Panc1 (cell line): ENCODE measurements at regions not wholly inside any gene's neighbourhood (a gene's known extent, or its start where the extent isn't known, plus 50 kb on each side); places are given as distances from the start of the nearest gene placed in this dataset.

Experiments used
- ATAC-seq: fragments of 200-7000 bp; cut with Tn5 transposase; 2 replicates; pipeline ENCODE4 v1.9.1; 2020; ENCODE audit warnings: mild to moderate bottlenecking, moderate library complexity
- BruUV-seq: library from RNA; stranded (reverse); fragments of 400-500 nt; replicated peaks from 2 replicates; lab custom pipeline; 2021; lab: Mats Ljungman, UMichigan
- CTCF ChIA-PET: fragments of 300-600 bp; sonication (Branson Sonifier 250); formaldehyde crosslinking; loops from one replicate; lab custom pipeline; 2022; ENCODE audit warnings: antibody characterized with exemption; lab: Charles Lee
- POLR2A ChIA-PET: fragments of 300-600 bp; sonication (Branson Sonifier 250); formaldehyde crosslinking; loops from one replicate; lab custom pipeline; 2022; ENCODE audit warnings: antibody characterized with exemption; lab: Charles Lee
- DNase-seq: peaks from one replicate; pipeline ENCODE4 v3.0.0-alpha.2; 2010; ENCODE audit warnings: low read depth, low spot score
- H3K27ac ChIP-seq: 2 replicates; pipeline ENCODE4 v1.5.1; 2011; ENCODE audit warnings: mild to moderate bottlenecking, low read length, inconsistent platforms
- H3K27me3 ChIP-seq: fragments of 200-500 bp; sonication (Bioruptor generic); 2 replicates; pipeline ENCODE4 v1.6.0; 2014; ENCODE audit warnings: low read length, inconsistent platforms; ENCODE audit not compliant: control insufficient read depth, insufficient read depth
- H3K36me3 ChIP-seq: fragments of 200-500 bp; sonication (Bioruptor generic); 2 replicates; pipeline ENCODE4 v1.5.1; 2014; ENCODE audit warnings: inconsistent platforms, mild to moderate bottlenecking, low read length, moderate library complexity; ENCODE audit not compliant: control insufficient read depth, insufficient read depth
- H3K4me1 ChIP-seq: 2 replicates; pipeline ENCODE4 v1.5.1; 2011; ENCODE audit warnings: inconsistent platforms, mild to moderate bottlenecking, low read length, moderate library complexity; ENCODE audit not compliant: control insufficient read depth, insufficient read depth
- H3K4me3 ChIP-seq, 2 experiments: 2 replicates each; pipeline ENCODE4 v1.5.1; 2011 to 2012; ENCODE audit warnings: low read depth in 2 of 2, low read length in 2 of 2, mild to moderate bottlenecking in 2 of 2, inconsistent platforms in 1 of 2, moderate library complexity in 1 of 2
- H3K9me3 ChIP-seq: fragments of 200-500 bp; sonication (Bioruptor generic); 2 replicates; pipeline ENCODE4 v1.5.1; 2014; ENCODE audit warnings: low read depth, mild to moderate bottlenecking, inconsistent platforms, low read length, moderate library complexity; ENCODE audit not compliant: control insufficient read depth, insufficient read depth
- CTCF ChIP-seq: fragments of 450-650 bp; IDR thresholded peaks from 2 replicates; pipeline ENCODE4 v1.5.1; 2017; ENCODE audit warnings: mild to moderate bottlenecking
- POLR2AphosphoS5 ChIP-seq: IDR thresholded peaks from 2 replicates; pipeline ENCODE4 v1.6.1; 2012; ENCODE audit warnings: mild to moderate bottlenecking, low read depth, low read length, moderate library complexity
- REST ChIP-seq, 2 experiments: IDR thresholded peaks; 2 replicates each; pipeline ENCODE4 v1.6.1; 2011 to 2012; ENCODE audit warnings: low read depth in 2 of 2, control low read depth in 1 of 2, low read length in 1 of 2, mild to moderate bottlenecking in 1 of 2, moderate library complexity in 1 of 2; ENCODE audit not compliant: insufficient read depth in 1 of 2
- SIN3A ChIP-seq: IDR thresholded peaks from 2 replicates; pipeline ENCODE4 v1.6.1; 2012; ENCODE audit warnings: low read depth, mild to moderate bottlenecking, low read length, moderate library complexity, borderline replicate concordance; ENCODE audit not compliant: insufficient read depth
- TCF7L2 ChIP-seq: IDR thresholded peaks from 2 replicates; pipeline ENCODE4 v1.6.1; 2011; ENCODE audit warnings: mild to moderate bottlenecking, low read depth, low read length, inconsistent platforms
- in situ Hi-C: cut with HindIII; loops from 2 replicates; pipeline ENCODE4 v1.10.0; 2016; ENCODE audit warnings: low sequenced_read_pairs, low pct_unique_long_range_greater_than_20kb
- intact Hi-C: fragments of 100-400 bp; cut with micrococcal nuclease; formaldehyde crosslinking; loops from one replicate; pipeline ENCODE4 v1.10.0; 2022; ENCODE audit not compliant: unreplicated experiment

GRCh38 chr4:74555843-74556242 lies 110.9 kb downstream of the AREG start:
- H3K27ac ChIP-seq, result no peak overlapping the region
- TF ChIP-seq CTCF, result no peak
- TF ChIP-seq POLR2AphosphoS5, result no peak
- no peak for TF ChIP-seq TCF7L2
- no peak for TF ChIP-seq REST (IDR thresholded peaks at IDR 0.05; ENCODE audit: insufficient read depth in 1 of 2, low read depth in 2 of 2, low read length in 1 of 2)
- TF ChIP-seq SIN3A, result no peak
- no peak overlapping the region for H3K4me3 ChIP-seq
- CTCF ChIA-PET, result no interaction called here
- no peak for DNase-seq
- H3K36me3 ChIP-seq, result no peaks in the 10 kb centered on the region
- in situ Hi-C loops (no loop called here), intact Hi-C loops (no loop called here)
- no peak for ATAC-seq
- no peaks in the 10 kb centered on the region for H3K9me3 ChIP-seq
- no peaks in the 10 kb centered on the region for H3K27me3 ChIP-seq
- POLR2A ChIA-PET, result no interaction called here
- BruUV-seq, result no TSS peak
- no peaks in the 10 kb centered on the region for H3K4me1 ChIP-seq

DNA sequence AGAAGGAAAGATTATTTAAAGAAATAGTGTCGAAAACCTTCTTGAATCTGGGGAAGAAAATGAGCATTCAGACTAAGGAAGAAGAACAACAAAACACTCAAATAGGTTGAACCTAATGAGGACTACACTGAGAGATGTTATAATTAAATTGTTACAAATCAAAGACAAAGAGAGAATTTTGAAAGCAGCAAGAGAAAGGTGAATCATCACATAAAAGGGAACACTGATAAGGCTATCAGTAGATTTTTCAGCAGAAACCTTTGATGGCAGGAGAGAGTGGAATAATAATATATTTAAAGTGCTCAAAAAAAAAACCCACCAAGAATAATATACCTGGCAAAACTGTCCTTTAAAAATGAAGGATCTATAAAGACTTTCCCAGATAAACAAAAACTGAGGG lies 114.9 kb downstream of the AREG start:
- no peak for TF ChIP-seq CTCF
- TF ChIP-seq SIN3A, result no peak
- TF ChIP-seq TCF7L2, result no peak
- TF ChIP-seq REST (IDR thresholded peaks at IDR 0.05; ENCODE audit: insufficient read depth in 1 of 2, low read depth in 2 of 2, low read length in 1 of 2), result no peak
- TF ChIP-seq POLR2AphosphoS5, result no peak
- POLR2A ChIA-PET, result no interaction called here
- no peak overlapping the region for H3K27ac ChIP-seq
- no peaks in the 10 kb centered on the region for H3K27me3 ChIP-seq
- no peaks in the 10 kb centered on the region for H3K9me3 ChIP-seq
- no TSS peak for BruUV-seq
- in situ Hi-C loops, result no loop called here
- no peak overlapping the region for H3K4me3 ChIP-seq
- no peaks in the 10 kb centered on the region for H3K4me1 ChIP-seq
- H3K36me3 ChIP-seq, result no peaks in the 10 kb centered on the region
- intact Hi-C loops, result no loop called here
- no peak for ATAC-seq
- no peak for DNase-seq
- CTCF ChIA-PET, result no interaction called here
